ENCODE measurements at regions not wholly inside any gene's neighbourhood (a gene's known extent, or its start where the extent isn't known, plus 50 kb on each side); places are given as distances from the start of the nearest gene placed in this dataset.

- TF ChIP-seq POLR2A (IDR thresholded peaks at IDR 0.05) (no peak), POLR2AphosphoS5 (IDR thresholded peaks at IDR 0.05) (no peak)
- TF ChIP-seq, protein P1, sequence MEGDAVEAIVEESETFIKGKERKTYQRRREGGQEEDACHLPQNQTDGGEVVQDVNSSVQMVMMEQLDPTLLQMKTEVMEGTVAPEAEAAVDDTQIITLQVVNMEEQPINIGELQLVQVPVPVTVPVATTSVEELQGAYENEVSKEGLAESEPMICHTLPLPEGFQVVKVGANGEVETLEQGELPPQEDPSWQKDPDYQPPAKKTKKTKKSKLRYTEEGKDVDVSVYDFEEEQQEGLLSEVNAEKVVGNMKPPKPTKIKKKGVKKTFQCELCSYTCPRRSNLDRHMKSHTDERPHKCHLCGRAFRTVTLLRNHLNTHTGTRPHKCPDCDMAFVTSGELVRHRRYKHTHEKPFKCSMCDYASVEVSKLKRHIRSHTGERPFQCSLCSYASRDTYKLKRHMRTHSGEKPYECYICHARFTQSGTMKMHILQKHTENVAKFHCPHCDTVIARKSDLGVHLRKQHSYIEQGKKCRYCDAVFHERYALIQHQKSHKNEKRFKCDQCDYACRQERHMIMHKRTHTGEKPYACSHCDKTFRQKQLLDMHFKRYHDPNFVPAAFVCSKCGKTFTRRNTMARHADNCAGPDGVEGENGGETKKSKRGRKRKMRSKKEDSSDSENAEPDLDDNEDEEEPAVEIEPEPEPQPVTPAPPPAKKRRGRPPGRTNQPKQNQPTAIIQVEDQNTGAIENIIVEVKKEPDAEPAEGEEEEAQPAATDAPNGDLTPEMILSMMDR (IDR thresholded peaks at IDR 0.05) = no peak
These were observed 572.7 kb downstream of the CAAP1 start for GRCh38 chr9:26319859-26320258.

Data from breast epithelium (tissue), 3 donors.